22Rv1 (cell line): ENCODE measurements at regions not wholly inside any gene's neighbourhood (a gene's known extent, or its start where the extent isn't known, plus 50 kb on each side); places are given as distances from the start of the nearest gene placed in this dataset.

Experiments used
- CTCF ChIP-seq: fragments of 450-650 bp; IDR thresholded peaks from 2 replicates; pipeline ENCODE4 v1.5.1; 2017; ENCODE audit warnings: mild to moderate bottlenecking
- ZFX ChIP-seq: fragments of 450-650 bp; IDR thresholded peaks from 2 replicates; pipeline ENCODE4 v1.6.1; 2017; ENCODE audit warnings: antibody characterized with exemption, borderline replicate concordance

- TF ChIP-seq CTCF (no peak), ZFX (no peak)
Measured at GRCh38 chr4:128707864-128708263, 101.6 kb upstream of the JADE1 start.
